ENCODE measurements at regions not wholly inside any gene's neighbourhood (a gene's known extent, or its start where the extent isn't known, plus 50 kb on each side); places are given as distances from the start of the nearest gene placed in this dataset.

DNA sequence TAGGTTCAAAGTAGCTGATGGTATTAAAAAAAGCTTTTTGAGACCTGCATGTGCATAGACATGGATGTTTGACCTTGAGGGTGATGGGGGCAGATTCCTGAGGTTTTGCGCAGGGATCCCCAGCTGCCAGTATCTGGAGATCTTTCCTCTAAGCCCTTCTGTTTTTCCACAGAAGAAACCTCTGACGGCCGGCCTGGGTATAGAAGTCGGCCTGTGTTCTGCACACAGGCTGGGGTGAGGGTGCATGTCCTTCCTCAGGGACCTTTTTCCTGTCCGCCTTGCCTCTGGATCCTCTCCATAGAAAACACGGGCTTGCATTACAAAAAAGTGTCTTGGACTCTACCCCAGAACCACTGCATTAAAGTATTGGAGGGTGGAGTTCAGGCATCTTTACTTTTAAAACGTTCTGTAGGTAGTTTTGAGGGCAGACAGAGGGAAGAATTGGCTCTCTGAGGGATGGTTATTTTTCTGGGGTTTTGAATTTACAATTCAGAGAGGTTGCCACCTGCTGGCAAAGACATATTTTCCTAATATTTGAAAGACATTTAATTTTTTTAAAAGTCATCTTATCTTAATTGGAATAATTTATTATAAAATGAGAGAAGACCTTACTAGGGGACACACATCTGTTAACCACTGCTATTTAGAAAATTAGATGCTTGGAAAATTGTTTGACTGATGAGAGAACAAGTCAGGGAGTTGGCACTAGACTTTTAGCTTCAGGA lies 350.6 kb downstream of the DCDC2C start:
- intact Hi-C loops (cut with DNase I; ENCODE audit: low total_unique reads), result no loop called here
- no peak for DNase-seq (ENCODE audit: low spot score in 2 of 2)
- 65 to 71% methylated on average over 7 of the region's 7 CpGs for WGBS, 2 donors

DNA sequence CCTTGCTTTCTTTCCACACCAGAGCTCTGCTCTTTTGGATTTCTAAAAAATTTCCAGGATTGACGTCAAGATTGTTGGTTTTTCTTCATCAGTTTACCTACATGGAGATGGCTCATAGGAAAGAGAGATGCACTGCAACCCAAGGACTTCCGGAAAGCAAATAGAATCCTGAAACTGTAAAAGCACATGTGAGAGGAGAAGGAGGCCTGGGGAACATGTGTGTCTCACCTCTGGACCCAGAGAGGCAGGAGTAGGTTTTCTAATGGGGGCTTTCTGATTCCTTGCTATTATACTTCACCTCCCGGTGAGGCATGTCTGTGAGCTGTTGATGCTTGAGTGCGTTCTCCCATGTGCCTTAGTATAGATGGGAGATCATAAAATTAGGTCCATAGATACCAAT lies 362.8 kb downstream of the DCDC2C start:
- TF ChIP-seq, protein P1, sequence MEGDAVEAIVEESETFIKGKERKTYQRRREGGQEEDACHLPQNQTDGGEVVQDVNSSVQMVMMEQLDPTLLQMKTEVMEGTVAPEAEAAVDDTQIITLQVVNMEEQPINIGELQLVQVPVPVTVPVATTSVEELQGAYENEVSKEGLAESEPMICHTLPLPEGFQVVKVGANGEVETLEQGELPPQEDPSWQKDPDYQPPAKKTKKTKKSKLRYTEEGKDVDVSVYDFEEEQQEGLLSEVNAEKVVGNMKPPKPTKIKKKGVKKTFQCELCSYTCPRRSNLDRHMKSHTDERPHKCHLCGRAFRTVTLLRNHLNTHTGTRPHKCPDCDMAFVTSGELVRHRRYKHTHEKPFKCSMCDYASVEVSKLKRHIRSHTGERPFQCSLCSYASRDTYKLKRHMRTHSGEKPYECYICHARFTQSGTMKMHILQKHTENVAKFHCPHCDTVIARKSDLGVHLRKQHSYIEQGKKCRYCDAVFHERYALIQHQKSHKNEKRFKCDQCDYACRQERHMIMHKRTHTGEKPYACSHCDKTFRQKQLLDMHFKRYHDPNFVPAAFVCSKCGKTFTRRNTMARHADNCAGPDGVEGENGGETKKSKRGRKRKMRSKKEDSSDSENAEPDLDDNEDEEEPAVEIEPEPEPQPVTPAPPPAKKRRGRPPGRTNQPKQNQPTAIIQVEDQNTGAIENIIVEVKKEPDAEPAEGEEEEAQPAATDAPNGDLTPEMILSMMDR (IDR thresholded peaks at IDR 0.05), result no peak
- TF ChIP-seq POLR2A (IDR thresholded peaks at IDR 0.05), result no peak
- H3K4me3 ChIP-seq (ENCODE audit: low read depth, poor library complexity, severe bottlenecking), result no peak overlapping the region
- intact Hi-C loops (cut with DNase I; ENCODE audit: low total_unique reads), result no loop called here
- DNase-seq (ENCODE audit: low spot score in 2 of 2), result no peak
- 62 to 63% methylated on average over 4 of the region's 4 CpGs for WGBS, 2 donors

More for the DNA sequence above, 350.6 kb downstream of the DCDC2C start:
- H3K4me3 ChIP-seq (ENCODE audit: low read depth, poor library complexity, severe bottlenecking), result no peak overlapping the region
- TF ChIP-seq POLR2A (IDR thresholded peaks at IDR 0.05), result no peak
- TF ChIP-seq, protein P1 (IDR thresholded peaks at IDR 0.05), result no peak

DNA sequence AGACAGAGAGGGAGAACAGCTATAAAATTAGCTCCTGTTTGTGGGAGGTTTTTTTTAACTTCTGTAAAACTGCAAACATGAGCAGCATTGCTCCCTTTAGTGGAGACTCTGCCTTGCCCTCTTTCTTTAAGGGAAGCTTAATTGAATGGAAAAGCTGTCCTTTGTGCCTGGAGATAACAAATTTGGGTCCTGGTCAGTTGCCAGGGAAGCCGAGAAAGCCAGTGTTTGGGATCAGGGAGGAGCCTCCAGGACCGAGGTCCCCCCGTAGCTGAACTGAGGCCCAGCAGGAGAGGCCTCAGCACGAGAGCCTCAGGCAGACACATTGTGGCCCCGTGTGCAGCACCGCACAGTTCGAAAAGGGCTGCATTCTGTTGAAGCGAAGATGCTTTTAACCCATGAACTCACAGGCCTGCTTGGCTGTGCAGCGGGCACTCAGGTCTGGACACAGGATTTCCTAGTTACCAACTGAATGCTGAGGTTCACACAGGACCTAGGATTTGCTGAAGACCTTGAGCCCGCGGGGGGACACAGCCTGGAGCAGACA lies 369.7 kb downstream of the DCDC2C start:
- H3K4me3 ChIP-seq (ENCODE audit: low read depth, poor library complexity, severe bottlenecking), result no peak overlapping the region
- intact Hi-C loops (cut with DNase I; ENCODE audit: low total_unique reads), result no loop called here
- WGBS, 2 donors, result 77 to 82% methylated on average over 9 to 11 of the region's 11 CpGs
- TF ChIP-seq, protein P1 (IDR thresholded peaks at IDR 0.05), result no peak
- TF ChIP-seq POLR2A (IDR thresholded peaks at IDR 0.05), result no peak
- DNase-seq (ENCODE audit: low spot score in 2 of 2), result no peak

DNA sequence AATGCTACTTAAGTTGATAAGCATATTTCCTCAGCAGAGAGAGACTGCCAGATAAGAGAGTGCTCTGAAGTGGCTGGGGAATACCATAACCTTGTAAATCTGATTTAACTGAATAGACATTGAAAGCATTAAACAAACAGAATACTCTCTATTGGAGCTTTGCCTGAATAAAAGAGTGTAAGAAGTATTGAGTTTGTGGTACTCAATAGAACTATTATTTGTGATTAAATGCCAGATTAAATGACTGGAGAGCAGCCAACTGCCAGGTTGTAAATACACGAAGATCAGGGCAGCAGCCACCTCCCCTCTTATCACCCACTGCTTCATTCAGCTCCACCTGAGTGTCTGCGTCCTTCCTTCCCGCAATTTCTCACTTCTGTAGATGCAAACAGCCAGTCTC lies 373.6 kb downstream of the DCDC2C start:
- intact Hi-C loops (cut with DNase I; ENCODE audit: low total_unique reads), result no loop called here
- WGBS, 2 donors, result 51 to 59% methylated on average over 3 of the region's 3 CpGs
- DNase-seq (ENCODE audit: low spot score in 2 of 2), result no peak
- no peak overlapping the region for H3K4me3 ChIP-seq (ENCODE audit: low read depth, poor library complexity, severe bottlenecking)
- no peak for TF ChIP-seq POLR2A (IDR thresholded peaks at IDR 0.05)
- TF ChIP-seq, protein P1 (IDR thresholded peaks at IDR 0.05), result no peak

DNA sequence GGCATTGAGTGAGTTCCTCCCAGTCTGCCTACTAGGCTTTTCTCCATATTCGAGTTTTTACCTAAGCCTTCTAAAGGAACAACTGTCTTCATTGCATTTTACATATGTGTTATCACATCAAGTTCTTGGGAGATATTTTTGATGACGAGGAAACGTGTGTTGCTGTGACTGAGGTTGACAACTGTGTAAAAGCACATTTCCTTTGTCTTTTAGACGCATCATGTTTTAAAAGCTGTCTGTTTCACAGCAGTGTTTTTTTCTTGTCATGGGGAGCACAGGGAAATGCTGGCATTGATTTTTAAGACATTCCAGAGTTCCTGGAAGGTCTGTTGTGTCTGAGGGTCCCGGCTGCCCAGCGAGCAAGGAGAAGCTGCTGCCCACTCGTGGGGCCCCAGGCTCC lies 381.8 kb downstream of the DCDC2C start:
- intact Hi-C loops (cut with DNase I; ENCODE audit: low total_unique reads), result no loop called here
- DNase-seq (ENCODE audit: low spot score in 2 of 2), result no peak
- no peak overlapping the region for H3K4me3 ChIP-seq (ENCODE audit: low read depth, poor library complexity, severe bottlenecking)
- TF ChIP-seq, protein P1 (IDR thresholded peaks at IDR 0.05), result no peak
- TF ChIP-seq POLR2A (IDR thresholded peaks at IDR 0.05), result no peak
- 65 to 67% methylated on average over 7 of the region's 7 CpGs for WGBS, 2 donors

Measured in lower leg skin (tissue), 4 donors.